GM19455 (cell line): ENCODE measurements at regions not wholly inside any gene's neighbourhood (a gene's known extent, or its start where the extent isn't known, plus 50 kb on each side); places are given as distances from the start of the nearest gene placed in this dataset.

Source experiments
- ATAC-seq: cut with Tn5 transposase; IDR thresholded peaks from one replicate; pipeline ENCODE4 v1.9.1; 2021; ENCODE audit not compliant: unreplicated experiment

DNA sequence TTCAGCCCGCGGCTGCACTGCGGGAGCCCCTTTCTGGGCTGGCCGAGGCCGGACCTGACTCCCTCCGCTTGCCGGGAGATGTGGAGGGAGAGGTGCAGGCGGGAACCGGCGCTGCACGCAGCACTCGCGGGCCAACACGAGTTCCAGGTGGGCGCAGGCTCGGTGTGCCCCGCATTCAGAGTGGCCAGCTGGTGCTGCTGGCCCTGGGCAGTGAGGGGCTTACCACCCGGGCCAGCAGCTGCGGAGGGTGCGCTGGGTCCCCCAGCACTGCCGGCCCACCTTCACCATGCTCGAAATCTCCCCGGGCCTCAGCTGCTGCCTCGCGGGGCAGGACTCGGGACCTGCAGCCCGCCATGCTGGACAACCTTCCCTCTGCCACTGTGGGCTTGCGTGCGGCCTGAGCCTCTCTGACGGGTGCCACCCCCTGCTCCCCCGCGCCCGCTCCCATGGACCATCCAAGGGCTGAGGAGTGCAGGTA lies 733.5 kb upstream of the CCDC54 start:
- ATAC-seq, result no peak

DNA sequence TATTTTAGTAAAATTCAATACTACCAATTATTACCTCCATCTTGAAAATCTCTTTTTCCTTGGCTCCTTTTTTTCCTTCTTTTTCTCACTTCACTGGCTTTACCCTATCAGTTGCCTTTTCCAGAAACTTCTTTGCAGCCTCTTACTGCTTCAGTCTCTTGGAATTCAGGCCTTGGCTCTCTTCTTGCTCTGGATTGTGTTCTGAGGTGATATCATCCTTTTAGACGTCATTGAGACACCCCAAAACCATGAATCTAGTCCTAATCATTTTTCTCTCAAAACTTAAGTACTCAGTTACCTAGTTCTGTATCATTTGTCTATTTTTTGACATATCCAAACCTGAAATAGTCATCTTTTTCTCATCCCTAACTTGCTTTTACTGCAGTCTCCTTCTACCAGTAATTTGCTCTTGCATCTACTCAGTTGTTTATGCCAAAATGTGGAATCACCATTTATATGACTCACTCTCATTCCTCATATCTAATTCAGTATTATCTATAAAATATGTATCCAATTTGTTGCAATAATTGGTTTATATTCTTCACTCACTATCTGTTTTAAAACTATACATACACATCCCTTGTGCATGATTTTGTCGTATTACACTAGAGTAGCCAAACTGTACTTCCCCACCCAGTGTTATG lies 703.2 kb upstream of the CCDC54 start:
- no peak for ATAC-seq

DNA sequence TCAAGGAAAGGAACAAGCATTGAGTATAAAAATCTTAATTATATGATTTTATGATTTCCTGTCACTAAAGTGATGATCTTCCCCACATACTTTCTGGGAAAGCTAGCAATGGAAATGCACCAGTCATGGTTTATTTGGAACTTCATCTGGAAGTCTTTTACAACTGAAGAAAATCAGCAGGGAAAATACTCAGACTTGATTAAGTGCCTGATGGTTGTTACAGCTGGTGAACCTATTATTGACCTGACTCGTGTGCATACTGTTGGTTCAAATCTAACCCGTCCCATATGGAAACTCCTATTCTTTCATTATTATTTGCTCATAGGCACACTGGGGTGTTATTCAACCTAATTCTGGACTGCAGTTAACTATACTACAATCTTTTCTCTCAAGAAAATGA lies 701.8 kb upstream of the CCDC54 start:
- ATAC-seq, result no peak

DNA sequence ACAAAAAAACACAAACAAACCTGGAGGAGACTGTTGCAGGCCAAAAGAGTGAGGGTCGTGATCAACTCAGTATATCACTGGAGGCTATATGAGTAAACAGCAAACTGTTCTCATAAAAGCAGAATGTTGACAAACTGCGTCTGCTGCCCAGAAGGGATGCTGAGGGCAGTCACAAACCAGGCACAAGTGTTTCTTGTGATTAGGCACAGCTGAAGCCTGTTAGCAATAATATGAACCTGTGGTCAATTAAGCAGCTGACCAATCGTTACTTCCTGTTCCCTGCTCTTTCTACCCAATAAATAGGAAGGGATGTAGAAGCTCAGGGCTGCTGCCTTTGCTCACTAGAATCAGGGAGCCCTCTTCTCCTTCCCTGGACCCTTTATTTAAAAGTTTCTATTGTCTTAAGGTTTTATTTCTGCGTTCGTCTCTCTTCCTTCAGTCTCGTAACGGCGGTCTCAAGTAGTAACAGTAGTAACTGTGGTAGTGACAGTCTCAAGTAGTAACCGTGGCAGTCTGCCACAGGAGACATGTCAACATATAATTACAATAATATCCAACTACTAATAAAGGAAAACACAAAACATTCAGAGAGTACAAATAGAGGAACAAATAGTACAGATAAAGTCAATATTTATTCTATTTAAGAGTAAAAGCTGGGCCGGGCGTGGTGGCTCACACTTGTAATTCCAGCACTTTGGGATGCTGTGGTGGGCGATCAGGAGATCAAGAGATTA lies 698.4 kb upstream of the CCDC54 start:
- no peak for ATAC-seq

DNA sequence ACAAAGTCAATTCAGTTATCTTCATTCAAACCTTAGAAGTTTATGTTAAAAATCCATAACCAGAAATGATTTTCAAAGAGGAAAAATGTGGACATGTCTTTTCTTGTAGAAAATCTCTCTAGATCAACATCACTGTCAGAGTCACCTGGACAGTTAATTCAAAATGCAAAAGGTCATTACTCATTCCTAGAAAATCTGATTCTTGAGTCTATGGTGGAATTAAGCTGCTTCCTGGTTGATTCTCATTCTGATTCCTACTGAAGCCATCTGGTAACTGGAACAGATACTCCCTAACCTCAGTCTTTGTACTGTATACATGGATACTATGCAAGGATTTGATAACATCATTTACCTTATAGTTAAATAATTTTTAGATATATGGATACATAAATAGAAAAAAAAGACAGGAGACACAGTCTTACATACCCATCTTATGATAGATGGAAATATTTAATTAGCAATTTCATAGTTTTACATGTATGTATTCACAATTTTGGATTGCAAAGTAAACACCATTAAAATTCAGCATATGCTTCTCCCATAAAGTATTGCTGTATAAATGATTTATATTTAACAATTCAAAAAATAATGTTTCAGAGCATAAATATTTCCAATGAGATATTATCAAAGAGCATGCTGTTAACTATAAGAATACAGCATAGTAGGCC lies 693.2 kb upstream of the CCDC54 start:
- ATAC-seq, result no peak

DNA sequence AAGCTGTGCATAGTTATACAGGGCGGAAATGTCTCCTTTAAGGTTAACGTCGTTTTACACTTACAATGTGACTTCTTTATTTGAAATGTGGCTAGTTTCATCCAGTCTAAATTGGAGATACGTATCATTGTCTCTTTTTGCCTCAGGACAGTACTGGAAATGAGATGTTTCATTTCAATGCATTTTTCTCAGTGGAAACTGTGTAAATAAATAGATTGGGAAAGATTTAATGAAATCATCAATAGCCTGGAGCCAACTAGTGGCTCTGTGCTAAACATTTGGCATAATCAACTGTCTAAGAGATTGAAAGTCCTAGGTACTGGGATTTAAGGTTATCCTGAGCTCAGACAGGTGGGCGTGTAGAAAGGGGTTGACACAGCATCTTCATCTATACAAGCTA lies 691.5 kb upstream of the CCDC54 start:
- ATAC-seq, result no peak

DNA sequence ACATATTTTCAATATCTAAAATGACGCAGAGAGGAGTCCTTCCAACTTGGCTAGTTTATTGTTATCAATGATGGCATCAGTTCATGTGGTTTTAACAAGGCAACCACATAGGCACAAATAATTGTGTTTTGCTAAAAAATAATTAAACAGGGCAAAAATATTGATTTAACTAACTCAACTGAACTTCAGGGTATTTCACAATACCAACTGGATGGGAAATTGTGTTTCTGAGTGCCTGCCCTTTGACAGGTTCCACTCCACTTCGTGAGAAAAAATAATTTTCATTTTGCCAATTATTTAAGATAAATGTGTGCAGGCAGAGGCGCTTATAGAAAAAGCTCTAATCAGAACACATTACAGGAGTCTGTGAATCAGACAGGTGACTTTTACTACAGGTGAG lies 689.3 kb upstream of the CCDC54 start:
- no peak for ATAC-seq

DNA sequence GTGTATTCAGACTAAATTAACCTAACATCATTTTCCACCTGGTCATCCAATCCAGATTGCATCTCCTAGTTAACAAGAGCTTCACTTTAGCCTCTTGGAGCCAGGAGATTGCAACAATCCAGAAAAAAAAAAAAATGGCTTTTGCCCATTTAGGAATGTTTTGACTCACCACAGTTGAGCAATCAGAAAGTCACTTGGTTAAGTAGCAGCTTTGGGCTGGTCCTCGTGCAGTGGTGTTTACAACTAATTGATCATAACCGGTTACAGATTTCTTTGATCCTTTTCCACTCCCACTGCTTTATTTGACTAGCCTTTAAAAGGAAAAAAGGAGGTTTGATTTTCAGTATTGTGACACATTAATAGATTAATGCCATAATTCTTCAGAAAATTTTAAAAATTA lies 688.8 kb upstream of the CCDC54 start:
- ATAC-seq, result no peak

DNA sequence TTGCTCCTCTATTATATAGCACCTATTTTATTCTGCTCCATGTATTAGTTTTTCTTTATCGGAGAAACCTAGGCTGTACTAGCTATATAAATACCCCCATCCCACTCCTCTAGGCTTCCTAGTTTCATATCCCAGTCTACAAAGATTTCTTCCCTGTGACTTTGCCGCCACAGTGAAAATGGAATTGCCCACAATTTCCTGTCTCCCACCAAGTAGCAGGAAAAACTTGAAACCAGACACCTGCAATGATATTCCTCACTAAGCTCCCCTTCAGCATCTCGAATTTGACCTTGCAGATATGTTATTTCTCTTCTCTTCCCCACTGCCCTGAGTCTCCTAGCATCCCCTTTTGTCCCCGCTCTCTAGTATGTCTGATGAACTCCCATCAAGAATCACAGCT lies 685.8 kb upstream of the CCDC54 start:
- ATAC-seq, result no peak

DNA sequence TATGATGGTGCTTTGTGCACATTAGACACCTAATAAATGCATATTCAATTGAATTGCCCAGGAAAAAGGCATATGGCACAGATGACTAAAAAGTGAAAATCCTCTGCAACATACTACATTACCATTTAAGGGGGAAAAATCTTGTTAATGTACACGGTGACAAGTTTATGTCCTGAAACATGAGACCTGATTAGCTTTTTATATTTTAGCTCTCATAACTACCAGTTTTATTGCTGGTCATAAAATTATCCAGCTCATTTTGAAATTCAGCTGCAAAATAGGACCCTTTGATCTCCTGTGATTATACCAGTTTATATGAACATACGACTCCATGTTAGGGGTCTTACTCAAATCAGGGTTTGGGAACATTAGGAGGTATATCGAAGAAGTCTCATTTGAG lies 684.6 kb upstream of the CCDC54 start:
- no peak for ATAC-seq

DNA sequence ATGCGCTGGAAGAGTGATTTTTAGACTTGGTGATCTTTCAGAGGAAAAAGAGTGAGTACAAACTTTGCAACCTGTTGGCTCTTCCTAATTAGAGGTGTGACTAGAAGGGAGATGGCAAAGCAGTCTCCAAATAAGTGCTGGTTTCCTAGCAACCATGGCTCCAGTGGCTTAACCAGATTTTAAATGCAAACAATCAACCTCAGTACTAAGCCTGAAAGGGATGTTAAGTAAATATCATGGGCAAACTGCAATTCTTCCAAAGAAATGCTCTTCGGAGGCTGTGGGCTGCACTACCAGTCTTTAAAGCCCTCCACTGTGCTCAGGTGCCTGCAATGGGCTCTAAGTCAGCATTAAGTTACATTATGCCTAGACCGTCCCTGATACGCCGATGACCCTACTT lies 678.1 kb upstream of the CCDC54 start:
- ATAC-seq, result no peak

DNA sequence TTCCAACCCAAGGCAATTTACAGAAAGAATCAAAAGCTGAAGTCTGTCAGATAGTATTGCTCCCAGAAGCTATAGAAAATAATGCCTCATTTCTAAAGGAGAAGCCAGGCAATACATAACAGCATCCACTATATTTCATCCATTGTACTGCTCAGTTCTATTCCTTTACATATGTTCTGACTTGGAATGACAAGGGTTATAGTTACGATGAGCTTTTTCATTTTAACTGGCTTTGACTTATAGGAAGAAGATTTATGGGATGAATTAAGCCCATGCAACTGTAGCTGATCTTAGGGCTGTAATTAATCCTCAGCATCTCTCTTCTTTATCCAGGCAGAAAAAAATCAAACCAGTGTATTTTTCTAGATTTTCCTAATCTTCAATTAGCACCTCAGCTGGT lies 676.3 kb upstream of the CCDC54 start:
- ATAC-seq, result no peak

DNA sequence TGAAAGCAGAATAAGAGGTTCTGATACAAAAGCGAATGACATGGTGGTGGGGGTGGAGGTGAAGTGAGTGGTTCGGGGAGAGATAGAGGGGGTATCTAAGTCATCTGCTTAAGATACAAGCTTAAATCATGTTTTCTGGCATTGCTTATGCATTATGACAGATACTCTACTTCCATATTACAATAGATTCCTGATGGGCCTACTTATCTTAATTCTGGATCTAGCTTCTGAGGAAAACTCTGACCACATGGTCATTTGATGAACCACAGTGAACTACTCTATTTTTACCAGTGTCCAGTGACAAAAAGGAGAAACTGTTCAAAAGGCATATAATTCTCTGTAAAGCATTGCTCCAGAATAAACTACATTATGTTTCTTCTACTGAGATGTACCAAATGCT lies 673.7 kb upstream of the CCDC54 start:
- no peak for ATAC-seq

DNA sequence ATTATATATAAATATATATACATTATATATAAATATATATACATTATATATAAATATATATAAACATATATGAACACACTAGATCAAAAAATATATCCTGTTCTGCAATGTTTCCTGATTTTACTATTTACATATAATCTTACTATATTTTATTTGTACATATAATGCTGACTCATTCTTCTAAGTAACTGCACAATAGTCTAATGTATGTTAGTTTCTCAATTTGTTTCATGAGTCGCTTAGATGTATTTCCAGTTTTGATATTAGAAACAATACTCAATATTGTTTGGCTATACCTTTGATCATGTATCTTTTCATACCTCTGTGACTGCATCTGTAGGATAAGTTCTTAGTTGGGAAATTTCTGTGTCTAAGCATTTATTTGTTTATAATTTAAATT lies 669.9 kb upstream of the CCDC54 start:
- no peak for ATAC-seq

DNA sequence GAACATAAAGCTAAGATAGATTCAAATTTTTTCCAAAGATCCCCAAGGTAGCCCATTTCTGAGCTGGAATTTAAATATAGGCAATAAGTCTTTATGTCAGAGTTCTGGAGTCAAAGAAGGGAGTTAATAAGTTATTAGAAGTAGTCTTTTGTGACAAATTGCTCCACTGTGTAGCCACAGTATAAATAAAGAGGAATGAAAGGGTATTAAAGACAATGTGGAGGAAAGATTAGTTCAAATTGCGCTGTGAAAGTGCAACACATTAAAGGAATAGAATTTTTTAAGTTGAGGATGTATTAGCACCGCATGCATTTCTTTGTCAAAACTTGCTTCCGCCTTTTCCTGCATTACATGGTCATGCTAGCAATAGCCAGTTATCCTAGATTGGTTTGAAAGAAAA lies 666.6 kb upstream of the CCDC54 start:
- ATAC-seq, result no peak

DNA sequence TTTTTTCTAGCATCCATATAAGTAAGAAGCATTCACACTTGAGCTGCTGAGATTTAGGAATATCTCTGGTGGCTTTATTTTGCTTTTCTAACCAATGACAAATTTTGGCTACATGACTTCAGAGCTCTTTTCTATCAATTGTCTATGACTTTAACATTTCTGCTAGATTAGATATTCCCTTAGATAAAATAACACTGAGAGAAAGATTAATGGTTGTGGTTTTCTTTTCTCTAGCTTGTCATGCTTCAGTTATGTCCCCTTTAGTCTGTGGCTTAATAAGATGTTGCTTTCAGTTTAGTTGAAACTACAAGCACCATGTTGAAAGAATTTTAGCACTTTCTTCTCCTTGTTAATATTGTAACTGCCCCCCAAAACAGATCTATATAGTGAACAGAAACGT lies 665.6 kb upstream of the CCDC54 start:
- ATAC-seq, result no peak

DNA sequence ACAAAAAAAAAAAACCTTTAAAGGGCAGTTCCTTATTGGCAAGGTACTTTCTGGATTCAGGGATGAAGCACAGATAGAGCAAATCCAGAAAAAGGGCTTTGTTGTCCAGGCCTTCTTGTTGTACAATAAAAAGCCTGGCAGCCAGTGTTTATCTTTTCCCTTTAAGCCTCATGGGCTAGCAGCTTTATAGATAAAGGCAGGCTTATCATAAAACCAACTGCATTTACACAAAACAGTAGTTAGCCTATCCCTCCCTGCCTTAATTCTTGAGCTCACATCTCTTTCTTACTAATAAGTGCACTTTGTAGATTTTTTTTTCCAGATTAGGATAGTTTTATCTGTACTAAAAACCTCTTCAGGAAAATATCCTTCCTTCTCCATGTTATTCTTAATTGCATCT lies 662.8 kb upstream of the CCDC54 start:
- ATAC-seq, result no peak

DNA sequence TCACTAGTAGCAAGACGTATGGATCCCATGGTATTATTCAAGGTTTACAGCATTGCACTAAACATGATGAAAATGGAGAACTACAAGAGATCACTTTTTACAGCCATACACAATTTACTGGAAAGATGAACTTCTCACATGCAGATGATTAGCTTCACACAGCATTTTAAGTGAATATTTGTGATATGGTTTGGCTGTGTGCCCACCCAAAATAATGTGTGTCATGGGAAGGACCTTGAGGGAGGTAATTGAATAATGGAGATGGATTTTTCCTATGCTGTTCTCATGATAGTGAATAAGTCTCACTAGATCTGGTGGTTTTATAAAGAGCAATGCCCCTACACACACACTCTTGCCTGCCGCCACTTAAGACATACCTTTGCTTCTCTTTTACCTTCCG lies 662.0 kb upstream of the CCDC54 start:
- ATAC-seq, result no peak

DNA sequence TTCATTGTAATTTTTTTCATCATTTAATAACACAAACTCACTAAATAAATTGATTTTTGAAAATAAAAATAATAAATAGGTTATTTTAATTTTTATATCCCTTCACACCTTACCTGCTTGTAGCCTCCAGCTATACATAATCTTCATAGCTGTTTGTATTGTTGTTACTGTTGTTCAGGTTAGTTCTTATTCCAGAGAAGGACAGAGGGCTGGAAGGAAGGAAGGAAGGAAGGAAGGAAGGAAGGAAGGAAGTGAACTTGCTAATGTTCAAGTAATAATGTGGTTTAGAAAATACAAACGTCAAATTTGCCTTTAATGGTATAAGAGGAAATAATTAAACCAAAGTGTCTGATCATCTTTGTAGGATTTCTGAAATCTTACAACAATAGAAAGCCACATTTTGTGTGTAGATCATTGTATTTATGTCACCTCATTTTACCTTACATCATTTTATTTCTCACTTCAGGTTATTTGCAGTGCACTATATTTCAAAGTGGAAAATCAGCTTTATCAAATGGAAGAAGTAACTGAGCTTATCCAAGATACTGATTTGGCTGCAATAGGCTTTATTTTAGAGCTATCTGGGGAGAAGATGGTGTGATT lies 660.0 kb upstream of the CCDC54 start:
- no peak for ATAC-seq

DNA sequence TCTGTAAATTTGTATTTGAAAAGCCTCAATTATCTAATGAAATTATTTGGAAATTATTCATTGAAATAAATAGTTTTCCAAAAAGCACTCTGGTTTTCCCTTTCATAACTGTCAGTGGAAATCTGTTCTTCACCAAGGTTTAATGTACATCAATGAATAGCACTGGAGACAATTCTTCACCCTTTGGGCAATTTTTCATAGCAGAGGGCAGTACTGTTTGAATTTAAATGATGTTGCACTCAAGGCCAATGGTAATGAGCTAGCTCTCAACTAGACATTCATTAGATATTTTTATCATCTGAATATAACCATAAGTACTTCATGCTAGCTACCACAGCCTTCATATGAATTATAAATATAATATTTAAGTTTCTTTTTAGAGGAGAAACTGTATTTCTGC lies 658.2 kb upstream of the CCDC54 start:
- no peak for ATAC-seq

DNA sequence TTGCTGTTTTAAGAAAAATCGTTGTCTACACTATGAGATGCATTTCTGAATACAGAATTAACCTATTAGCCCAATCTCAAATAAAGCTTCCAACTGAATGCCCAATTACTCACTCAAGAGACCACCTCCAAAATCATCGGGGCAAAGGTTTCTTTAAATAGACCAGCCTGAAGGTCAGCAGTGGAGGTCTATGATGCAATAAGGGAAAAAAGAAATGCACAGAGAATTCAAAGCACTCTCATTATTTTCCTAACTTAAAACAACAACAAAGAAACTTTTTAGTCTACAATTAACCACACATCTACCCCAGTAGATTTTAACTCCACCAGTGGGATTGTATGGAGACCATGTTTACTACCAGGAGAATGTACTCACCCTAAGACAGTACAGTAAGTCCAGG lies 657.7 kb upstream of the CCDC54 start:
- ATAC-seq, result no peak

DNA sequence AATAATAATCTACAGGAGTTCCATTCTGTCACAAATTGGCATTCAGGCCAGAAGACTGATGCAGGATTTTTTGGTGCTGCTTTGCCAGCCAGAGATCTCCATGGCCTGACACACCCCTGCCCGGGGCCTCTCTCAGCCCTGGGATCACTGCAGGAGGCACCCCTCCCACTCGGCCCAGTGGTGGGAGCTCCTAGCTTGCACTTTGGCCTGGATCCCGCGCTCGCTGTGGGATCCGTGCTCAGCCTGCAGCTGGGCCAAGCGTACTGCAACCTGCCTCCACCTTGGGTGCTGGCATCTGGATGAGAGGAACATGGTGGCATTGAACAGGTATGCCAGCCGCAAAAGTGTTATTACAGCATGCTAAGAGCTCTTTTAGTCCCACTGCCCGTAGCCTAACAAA lies 656.7 kb upstream of the CCDC54 start:
- no peak for ATAC-seq
